GM18861 (cell line): ENCODE measurements at regions not wholly inside any gene's neighbourhood (a gene's known extent, or its start where the extent isn't known, plus 50 kb on each side); places are given as distances from the start of the nearest gene placed in this dataset.
"Not testable (repeated sequence)": the region's sequence is repeated elsewhere in the genome, so short reads cannot be mapped to it uniquely, and the experiment has no call there.

Experiments used
- ATAC-seq: cut with Tn5 transposase; IDR thresholded peaks from one replicate; pipeline ENCODE4 v1.9.1; 2021; ENCODE audit not compliant: unreplicated experiment

GRCh38 chr14:43341921-43342320, 1165.2 kb downstream of the FSCB start:
- no peak for ATAC-seq

- ATAC-seq: no peak
Observed at GRCh38 chr14:43338713-43339112, 1168.4 kb downstream of the FSCB start.

- ATAC-seq: no peak
Observed at GRCh38 chr14:43336351-43336750, 1170.7 kb downstream of the FSCB start.

- ATAC-seq: not testable (repeated sequence)
Observed at GRCh38 chr14:43326501-43327407, 1180.3 kb downstream of the FSCB start.

GRCh38 chr14:43316427-43316826, 1190.7 kb downstream of the FSCB start:
- ATAC-seq: no peak

- ATAC-seq: no peak
Observed at GRCh38 chr14:43313719-43314118, 1193.4 kb downstream of the FSCB start.

GRCh38 chr14:43308421-43309110, 1198.5 kb downstream of the FSCB start:
- ATAC-seq: no peak

GRCh38 chr14:43307836-43308235, 1199.2 kb downstream of the FSCB start:
- ATAC-seq: no peak

GRCh38 chr14:43306053-43306452, 1201.0 kb downstream of the FSCB start:
- ATAC-seq: no peak

GRCh38 chr14:43297794-43298193, 1209.3 kb downstream of the FSCB start:
- ATAC-seq: no peak

- ATAC-seq: not testable (repeated sequence)
Observed at GRCh38 chr14:43296061-43296460, 1211.0 kb downstream of the FSCB start.

- ATAC-seq: no peak
Observed at GRCh38 chr14:43285575-43285974, 1221.5 kb downstream of the FSCB start.

GRCh38 chr14:43260056-43260455, 1247.0 kb downstream of the FSCB start:
- ATAC-seq: no peak

GRCh38 chr14:43258396-43258795, 1248.7 kb downstream of the FSCB start:
- no peak for ATAC-seq

GRCh38 chr14:43256996-43257395, 1250.1 kb downstream of the FSCB start:
- not testable (repeated sequence) for ATAC-seq

- no peak for ATAC-seq
Observed at GRCh38 chr14:43252866-43253265, 1254.2 kb downstream of the FSCB start.

GRCh38 chr14:43249591-43249990, 1257.5 kb downstream of the FSCB start:
- ATAC-seq: no peak

- ATAC-seq: no peak
Observed at GRCh38 chr14:43249116-43249515, 1258.0 kb downstream of the FSCB start.

GRCh38 chr14:43247877-43248276, 1259.2 kb downstream of the FSCB start:
- no peak for ATAC-seq

- ATAC-seq: no peak
Observed at GRCh38 chr14:43244142-43244625, 1262.9 kb downstream of the FSCB start.

- ATAC-seq: no peak
Observed at GRCh38 chr14:43243168-43243567, 1263.9 kb downstream of the FSCB start.

- ATAC-seq: no peak
Observed at GRCh38 chr14:43232261-43232660, 1274.8 kb downstream of the FSCB start.
